Posterior cingulate gyrus (tissue), 11 donors: ENCODE measurements at regions not wholly inside any gene's neighbourhood (a gene's known extent, or its start where the extent isn't known, plus 50 kb on each side); places are given as distances from the start of the nearest gene placed in this dataset.

ENCODE experiments used
- DNase-seq, 10 donors: peaks; one replicate each; pipeline versions ENCODE4 v3.0.0 to v3.0.0-alpha.2; 2020 to 2021; ENCODE audit warnings: mixed read lengths in 3 of 10
- intact Hi-C: fragments of 100-400 bp; cut with DNase I; formaldehyde crosslinking; loops from one replicate; pipeline ENCODE4 v1.15.1; 2023

- intact Hi-C loops, result no loop called here
- no peak for DNase-seq
Measured at GRCh38 chr16:7990626-7991260, 599.6 kb downstream of the TMEM114 start.

- DNase-seq, result no peak
- intact Hi-C loops, result no loop called here
Measured at GRCh38 chr16:7983676-7984075, 606.6 kb downstream of the TMEM114 start.

- intact Hi-C loops, result no loop called here
- no peak for DNase-seq
Measured at GRCh38 chr16:7980133-7980483, 610.2 kb downstream of the TMEM114 start.

GRCh38 chr16:7979448-7980132 is 610.7 kb downstream of the TMEM114 start:
- intact Hi-C loops, result no loop called here
- no peak for DNase-seq

- intact Hi-C loops, result no loop called here
- DNase-seq, result no peak
Measured at GRCh38 chr16:7976563-7976962, 613.7 kb downstream of the TMEM114 start.

GRCh38 chr16:7976125-7976524 is 614.2 kb downstream of the TMEM114 start:
- intact Hi-C loops, result no loop called here
- DNase-seq, result no peak

- no peak for DNase-seq
- intact Hi-C loops, result no loop called here
Measured at GRCh38 chr16:7967996-7968509, 622.3 kb downstream of the TMEM114 start.

- no peak for DNase-seq
- intact Hi-C loops, result no loop called here
Measured at GRCh38 chr16:7964744-7965143, 625.6 kb downstream of the TMEM114 start.

- no peak for DNase-seq
- intact Hi-C loops, result no loop called here
Measured at GRCh38 chr16:7964167-7964566, 626.1 kb downstream of the TMEM114 start.

GRCh38 chr16:7962091-7962879 is 628.0 kb downstream of the TMEM114 start:
- no peak for DNase-seq
- intact Hi-C loops, result no loop called here

GRCh38 chr16:7957151-7957550 is 624.5 kb downstream of the RBFOX1 start:
- intact Hi-C loops, result no loop called here
- no peak for DNase-seq

GRCh38 chr16:7953360-7953759 is 620.7 kb downstream of the RBFOX1 start:
- intact Hi-C loops, result no loop called here
- no peak for DNase-seq

- peak in 1 of 10 donors; percentile 65 for DNase-seq
- intact Hi-C loops, result no loop called here
Measured at GRCh38 chr16:7946142-7946541, 613.5 kb downstream of the RBFOX1 start.

GRCh38 chr16:7938175-7938574 is 605.5 kb downstream of the RBFOX1 start:
- DNase-seq, result no peak
- intact Hi-C loops, result no loop called here

- DNase-seq, result peak in 1 of 10 donors; percentile 4
- intact Hi-C loops, result no loop called here
Measured at GRCh38 chr16:7921345-7921744, 588.7 kb downstream of the RBFOX1 start.

- intact Hi-C loops, result no loop called here
- DNase-seq, result no peak
Measured at GRCh38 chr16:7919782-7920181, 587.1 kb downstream of the RBFOX1 start.

GRCh38 chr16:7914748-7915147 is 582.1 kb downstream of the RBFOX1 start:
- DNase-seq, result no peak
- intact Hi-C loops, result no loop called here

GRCh38 chr16:7912132-7912531 is 579.5 kb downstream of the RBFOX1 start:
- intact Hi-C loops, result no loop called here
- no peak for DNase-seq

- intact Hi-C loops, result no loop called here
- no peak for DNase-seq
Measured at GRCh38 chr16:7910116-7910515, 577.5 kb downstream of the RBFOX1 start.

- intact Hi-C loops, result no loop called here
- peak in 4 of 10 donors; percentile 12 to 86 (median 30) for DNase-seq
Measured at GRCh38 chr16:7888411-7888810, 555.8 kb downstream of the RBFOX1 start.

GRCh38 chr16:7887316-7887715 is 554.7 kb downstream of the RBFOX1 start:
- intact Hi-C loops, result no loop called here

More at GRCh38 chr16:7887316-7887715, 554.7 kb downstream of the RBFOX1 start:
- no peak for DNase-seq
